GM21786 (cell line): ENCODE measurements at regions not wholly inside any gene's neighbourhood (a gene's known extent, or its start where the extent isn't known, plus 50 kb on each side); places are given as distances from the start of the nearest gene placed in this dataset.

Experiments used
- ATAC-seq: cut with Tn5 transposase; IDR thresholded peaks from one replicate; pipeline ENCODE4 v1.9.1; 2021; ENCODE audit not compliant: unreplicated experiment

DNA sequence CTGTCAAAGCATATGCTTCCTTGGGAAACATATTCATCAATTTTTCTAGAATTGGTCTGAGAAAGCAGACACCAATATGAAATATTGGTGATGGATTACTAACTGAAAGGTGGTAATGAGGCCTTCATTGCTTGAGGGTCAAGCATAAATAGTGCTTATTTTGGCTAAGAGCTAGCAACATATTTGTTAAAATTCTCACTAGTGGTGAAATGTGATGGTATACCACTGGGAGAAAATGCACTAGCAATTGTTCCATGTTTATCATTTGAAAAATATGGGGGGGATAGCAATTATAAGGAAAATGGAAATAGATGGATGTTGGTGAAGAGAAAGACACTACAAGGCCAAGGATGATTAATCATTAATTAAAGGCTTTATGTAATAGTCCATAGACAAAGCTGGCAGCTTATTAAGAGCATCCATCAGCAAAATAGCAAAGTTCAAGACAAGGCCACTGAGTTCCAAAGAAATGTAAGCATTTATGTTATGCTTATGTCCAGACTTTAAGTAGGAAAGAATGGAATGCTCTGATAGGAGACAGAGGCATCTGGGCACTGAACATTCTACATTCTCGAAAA, 253.7 kb upstream of the PRDM9 start:
- ATAC-seq, result no peak

DNA sequence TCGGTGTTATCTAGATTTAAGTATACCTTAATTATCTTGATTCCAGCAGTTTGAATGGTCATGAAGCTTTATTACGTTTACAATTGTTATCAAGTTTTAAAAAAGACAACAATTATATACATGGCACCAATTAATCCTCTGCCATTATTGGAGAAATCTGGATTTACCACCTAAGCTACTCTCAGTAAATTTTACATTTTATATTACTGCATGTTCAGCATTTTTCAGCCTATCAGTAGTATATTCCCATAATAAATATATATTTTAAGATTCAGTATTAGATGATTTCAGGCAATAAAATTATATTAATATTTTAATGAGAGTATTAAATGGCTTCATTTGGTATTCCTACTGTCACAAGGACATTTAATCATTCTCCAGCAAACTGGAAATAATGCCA, 264.5 kb upstream of the PRDM9 start:
- ATAC-seq, result no peak

DNA sequence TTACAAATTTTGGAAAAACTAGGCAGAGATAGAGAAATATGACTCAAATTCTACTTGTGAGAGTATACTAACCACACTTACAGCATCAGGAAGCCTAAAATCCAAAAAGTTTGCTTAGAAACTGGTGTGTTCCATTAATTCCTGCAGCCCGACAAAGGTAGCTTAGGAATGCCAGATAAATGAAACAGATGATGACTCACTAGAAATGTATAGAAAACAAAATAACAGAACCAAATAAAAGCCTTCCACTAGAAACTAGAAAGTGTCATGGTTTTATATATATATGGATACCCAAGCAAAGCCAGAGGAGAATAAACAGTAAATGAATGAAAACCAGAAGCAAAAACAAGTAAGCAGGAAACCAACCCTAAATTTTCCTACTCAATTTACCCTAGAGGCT, 272.2 kb upstream of the PRDM9 start:
- ATAC-seq, result no peak

DNA sequence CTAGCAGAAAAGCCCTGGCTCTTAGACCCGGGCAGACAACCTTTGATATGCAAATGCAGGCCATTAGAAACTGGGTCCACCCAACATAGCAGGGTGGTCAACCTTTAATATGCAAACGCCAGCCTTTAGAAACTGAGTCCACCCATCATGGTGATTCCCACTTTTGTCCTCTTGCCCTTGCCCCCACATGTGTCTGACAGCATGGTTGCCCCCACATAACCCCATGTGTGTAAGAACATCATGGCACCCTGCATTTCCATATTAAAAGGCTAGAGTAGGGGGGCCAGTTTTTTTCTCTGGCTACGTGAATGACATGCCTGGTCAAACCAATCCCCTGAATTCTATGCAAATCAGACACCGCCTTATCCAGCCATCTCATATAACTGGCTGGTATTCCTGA, 273.2 kb upstream of the PRDM9 start:
- no peak for ATAC-seq

DNA sequence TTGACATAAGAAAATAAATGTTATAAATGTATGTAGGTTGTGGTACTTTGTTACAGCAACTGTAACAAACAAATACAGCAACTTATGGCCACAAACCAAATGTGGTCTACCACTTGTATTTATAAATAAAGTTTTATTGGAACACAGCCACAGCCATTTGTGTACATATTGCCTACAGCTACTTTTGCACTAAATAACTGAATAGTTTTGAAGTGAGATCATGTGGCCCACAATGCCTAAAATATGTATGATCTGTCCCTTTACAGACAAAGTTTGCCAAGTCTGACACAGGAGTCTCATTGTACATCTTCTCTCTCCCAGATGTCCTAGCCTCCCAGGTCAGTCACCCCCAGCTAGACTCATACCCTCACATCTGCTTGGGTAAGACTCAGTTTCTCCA, 283.6 kb upstream of the PRDM9 start:
- ATAC-seq, result no peak

DNA sequence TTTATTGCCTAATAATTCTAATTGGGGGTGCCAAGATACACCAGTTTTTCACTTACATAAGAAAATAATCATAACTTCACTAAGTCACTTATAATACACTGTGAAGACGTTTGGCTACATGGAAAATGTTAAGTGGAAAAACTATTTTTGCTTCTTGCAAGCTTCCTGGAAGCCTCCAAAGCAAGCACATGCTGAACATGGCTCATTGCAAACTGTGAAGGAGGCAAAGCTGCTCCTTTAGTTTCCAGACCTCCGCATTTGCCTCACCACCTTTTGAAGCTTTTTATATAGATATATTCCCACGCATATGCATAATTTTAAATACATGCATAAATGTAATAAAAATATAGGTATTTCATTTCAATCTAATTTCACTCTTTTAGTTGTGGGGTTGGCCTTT, 285.6 kb upstream of the PRDM9 start:
- ATAC-seq, result no peak

DNA sequence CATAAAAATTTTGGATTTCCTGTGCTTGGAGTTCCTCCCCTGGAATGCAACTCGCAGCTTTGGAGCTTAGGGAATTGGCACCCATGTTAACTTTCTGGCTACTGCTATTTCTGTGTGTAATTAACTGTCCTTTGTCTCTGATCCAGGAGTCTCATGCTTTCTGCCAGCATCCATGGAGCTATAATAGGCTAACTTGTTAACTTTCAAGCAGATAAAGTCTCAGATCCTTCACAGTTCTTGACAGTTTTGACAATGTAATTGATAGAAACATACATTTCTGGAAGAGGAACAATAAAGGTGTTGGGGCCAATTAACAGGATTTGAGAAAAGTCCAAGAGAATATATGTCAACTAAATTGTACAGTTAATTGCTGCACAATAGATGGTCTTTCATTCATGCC, 290.2 kb upstream of the PRDM9 start:
- ATAC-seq, result no peak

DNA sequence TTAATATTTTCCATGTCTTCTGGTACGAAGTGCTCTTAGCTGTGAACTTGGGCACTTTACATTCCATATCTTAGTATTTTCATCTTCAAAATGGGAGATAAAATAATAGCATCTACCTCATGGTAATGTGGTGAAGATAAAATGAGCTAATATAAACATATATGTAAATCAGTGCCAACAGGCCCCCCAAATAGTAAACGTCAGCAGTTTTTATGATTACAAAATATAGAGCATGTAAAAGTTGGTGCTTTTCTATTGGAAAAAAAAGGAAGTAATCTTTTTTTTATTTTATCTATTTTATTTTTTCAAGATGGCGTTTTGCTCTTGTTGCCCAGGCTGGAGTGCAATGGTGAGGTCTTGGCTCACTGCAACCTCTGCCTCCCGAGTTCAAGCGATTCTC, 291.1 kb upstream of the PRDM9 start:
- no peak for ATAC-seq

DNA sequence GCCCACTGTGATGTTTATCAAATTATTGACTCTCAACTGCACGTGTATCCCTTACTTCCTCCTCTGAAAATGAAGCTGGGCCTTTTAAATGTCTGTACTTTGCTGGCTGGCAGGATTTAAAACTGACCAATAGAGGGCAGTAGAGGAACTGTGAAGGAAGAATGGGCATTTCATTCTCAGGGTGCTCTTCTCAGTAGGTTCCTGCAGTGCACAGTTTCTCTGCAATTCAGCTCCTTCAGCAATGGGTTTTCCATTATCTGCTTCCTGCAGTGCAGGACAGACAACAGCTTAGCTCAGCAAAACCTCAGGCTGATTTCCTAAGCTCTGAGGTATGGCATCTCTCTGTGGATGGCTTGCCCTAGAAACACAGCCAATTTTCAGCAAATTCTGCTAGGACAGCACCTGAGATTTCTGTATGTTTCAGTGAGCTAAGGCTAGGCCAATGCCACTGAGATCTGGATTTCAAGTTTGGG, 298.4 kb upstream of the PRDM9 start:
- peak; percentile 84 for ATAC-seq

DNA sequence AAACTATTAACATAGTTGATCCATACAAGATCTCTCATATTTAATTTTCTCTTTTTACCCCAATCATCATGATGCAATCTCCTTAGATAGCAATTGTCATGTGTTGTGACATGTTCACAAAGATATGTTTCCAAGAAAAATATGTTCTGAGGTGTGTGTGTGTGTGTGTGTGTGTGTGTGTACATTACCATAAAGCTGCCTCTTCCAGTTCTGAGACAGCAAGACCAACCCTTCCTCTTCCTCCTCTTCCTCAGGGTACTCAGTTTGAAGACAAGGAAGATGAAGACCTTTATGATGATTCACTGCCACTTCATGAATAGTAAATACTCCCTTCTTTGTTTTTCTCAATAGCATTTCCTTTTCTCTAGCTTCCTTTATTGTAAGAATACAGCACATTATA, 303.3 kb upstream of the PRDM9 start:
- ATAC-seq, result no peak

DNA sequence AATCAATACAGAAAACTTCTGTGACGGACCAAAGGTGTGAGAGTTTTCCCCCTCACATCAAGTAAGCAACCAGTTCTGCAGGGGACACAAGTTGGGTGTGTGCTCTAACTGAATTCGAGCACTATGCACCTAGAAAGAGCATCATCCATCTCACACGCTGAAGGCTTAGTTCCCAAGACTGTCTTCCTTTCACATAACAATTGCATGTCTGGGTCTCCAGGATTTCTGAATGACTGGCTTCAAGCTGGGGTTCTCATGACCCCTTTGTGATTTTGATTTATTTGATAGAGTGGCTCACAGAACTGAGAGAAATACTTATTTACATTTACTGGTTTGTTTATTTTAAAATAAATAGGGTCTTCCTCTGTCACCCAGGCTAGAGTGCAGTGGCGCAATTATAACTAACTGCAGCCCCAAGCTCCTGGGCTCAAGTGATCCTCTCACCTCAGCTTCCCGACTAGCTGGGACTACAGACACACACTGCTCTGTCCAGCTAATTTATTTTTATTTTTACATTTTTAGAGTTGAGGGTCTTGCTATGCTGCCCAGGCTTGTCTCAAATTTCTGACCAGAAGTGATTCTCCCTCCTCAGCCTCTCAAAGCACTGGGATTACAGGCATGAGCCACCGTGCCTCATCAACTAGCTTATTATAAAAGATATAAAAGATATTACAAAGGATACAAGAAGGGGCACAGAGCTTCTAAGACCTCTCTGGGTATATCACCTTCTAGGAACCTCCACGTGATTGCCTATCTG, 316.7 kb upstream of the CDH12 start:
- ATAC-seq, result no peak

DNA sequence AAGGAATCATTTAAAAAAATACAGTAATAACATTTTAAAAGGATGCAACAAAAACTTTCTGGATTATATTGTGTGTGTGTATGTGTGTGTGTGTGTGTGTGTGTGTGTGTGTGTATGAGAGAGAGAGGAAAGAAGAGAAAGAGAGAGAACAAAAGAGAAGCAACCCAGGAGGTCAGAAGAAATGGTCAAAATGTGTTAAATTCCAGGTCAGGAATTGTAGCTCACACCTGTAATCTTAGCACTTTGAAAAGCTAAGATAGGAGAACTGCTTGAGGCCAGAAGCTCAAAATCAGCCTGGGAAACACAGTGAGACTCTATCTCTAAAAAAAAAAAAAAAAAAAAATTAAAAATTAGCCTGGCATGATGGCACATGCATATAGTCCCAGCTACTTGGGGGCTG, 311.8 kb upstream of the CDH12 start:
- no peak for ATAC-seq

DNA sequence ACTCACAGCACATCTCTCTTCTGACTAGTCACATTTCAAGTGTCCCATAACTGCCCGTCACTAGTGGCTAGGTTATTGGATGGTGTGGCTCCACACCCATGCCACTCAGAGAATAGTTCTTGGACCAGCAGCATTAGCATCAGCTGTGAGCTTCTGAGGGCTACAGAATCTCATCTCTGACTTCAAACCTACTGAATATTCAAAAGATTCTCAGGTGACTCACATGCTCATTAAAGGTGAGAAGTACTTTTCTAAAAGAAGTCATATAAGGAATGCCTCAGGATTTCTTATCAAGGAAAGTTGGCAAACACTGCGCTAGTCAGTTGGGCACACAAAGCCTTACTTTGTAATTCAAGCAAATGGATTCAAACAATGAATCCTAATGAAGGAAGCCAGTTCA, 305.0 kb upstream of the CDH12 start:
- ATAC-seq, result no peak

DNA sequence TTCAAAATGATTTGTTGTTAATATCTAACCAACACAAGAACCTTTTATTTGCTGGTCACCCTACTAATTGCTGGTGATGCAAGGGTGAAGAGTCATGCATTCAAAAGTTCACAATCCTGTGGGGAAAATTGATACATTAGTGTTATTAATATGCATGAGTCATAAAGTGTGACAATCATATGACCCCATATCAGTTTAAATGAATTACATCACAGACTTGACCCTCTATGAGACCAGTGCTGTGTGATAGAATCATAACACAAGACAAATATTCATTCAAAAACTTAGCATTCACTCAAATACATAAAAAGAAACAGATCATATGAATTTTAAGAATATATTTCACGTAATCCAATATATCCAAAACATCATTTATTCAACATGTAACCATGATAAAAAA, 304.6 kb upstream of the CDH12 start:
- no peak for ATAC-seq

DNA sequence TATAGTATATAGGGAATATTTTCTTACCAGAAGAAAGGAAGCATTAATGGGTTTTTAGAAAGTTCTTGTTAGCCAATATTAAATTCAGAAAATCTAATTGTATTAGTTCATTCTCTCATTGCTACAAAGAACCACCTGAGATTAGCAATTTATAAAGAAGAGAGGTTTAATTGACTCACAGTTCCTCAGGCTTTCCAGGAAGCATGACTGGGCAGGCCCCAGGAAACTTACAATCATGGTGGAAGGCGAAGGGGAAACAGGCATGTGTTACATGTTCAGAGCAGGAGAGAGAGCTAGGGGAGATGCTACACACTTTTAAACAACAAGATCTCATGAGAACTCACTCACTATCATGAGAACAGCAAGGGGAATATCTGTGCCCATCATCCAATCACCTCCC, 304.0 kb upstream of the CDH12 start:
- ATAC-seq, result no peak

DNA sequence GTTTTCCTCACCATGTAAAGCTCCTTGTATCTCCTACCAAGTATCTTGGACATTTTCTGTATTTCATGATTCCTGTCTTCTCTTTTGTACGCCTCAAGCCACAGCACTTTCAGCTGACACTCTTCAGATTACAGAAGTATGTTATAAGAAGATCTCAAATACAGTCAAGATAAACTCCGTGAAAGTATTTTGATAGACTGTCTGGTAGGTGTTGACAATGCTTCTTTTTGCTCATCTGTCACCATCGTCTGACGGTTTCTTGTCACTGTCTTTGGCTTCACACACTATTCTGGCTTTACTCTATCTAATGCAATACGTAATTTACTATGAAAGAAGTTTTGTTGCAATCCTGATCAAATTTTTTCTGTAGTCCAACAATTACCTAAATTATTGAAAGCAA, 294.5 kb upstream of the CDH12 start:
- ATAC-seq, result no peak

DNA sequence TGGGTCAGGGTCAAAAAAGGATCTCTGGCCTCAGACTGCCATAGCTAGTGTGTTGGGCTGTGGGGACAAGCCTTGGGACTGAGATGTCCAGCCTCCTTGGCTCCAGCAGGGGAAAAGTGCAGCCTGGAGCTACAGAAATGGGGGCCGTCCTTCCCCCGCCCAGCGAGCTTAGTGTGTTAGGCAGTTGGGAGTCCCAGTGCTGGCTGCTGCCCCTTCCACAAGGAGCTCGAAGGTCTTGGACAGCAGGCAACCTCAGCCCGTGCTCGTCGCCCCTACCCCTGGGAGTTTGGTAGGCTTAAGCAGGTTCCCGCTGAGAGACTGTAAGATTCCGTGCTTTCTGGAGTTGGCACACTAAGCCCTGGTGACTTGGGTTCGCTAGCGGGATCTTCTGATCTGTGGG, 293.0 kb upstream of the CDH12 start:
- ATAC-seq, result no peak

DNA sequence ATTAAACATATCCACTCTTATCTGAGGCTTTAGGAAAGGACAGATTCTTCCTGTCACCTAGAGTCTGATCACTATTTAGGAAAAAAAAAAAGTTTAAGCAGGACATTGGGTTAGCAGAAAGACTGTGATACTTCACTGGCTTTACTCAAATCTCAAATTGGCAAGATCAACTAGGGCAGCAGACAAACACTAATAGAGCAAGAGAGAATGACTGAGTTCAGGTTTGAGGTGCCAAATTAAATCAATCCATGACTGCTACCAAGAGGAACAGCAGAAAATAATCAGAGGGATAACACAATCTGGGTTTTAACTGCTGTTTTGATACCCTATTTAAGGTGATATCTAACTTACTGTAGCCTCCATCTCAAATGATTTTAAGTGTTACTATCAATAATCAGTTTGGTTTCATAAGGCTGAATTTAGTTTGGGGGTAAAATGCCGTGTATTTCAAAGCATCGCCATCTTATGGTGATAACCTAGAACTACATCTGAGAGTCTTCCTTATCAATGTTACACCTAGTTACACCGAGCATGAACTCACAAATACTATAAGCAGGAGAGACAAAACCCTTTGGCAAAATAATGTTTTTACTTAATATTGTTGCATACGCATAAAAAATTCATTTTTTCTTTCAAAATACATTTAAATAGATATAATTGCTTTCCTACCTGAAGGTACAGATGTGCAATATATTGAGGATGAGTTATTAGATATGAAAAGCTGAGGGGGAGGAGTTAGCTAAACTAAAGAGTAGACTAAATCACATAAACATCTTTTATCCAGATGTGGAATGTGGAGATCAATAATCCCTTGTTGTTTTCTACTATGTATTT, 286.4 kb upstream of the CDH12 start:
- peak; percentile 66 for ATAC-seq

DNA sequence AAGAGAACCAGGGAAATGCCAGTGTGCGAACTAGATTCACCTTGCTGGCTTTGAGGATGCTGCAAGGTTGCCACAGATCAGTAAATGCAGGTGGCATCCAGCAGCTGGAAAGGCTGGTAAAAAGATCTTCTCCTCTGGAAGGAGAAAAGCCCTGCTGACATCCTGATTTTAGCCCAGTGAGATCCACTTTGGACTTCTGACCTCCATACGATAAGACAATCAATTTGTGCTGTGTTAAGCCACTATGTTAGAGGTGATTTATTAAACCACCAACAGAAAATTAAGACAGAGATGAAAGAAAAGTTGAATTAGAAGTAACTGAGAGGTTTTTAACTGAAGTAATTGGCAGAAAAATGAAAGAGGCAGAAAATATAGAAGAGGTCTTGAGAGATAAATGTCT, 283.8 kb upstream of the CDH12 start:
- no peak for ATAC-seq

DNA sequence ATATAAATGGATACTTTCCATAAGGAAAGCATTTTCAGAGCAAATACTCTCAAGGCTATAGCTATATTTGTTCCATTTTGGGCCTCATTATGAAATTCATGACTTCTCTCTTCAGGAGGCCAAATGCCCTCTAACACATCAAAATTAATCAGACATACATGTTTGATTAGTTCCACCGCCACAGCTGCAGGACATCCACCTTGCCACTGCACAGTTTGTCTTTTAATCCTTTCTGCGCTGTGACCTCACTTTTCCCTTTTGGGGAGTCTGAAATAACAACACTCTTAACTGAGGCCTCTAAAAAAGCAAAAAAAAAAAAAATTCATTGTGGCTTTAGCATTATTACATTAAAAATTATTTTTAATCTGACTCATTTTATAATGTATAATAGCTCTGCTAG, 279.1 kb upstream of the CDH12 start:
- ATAC-seq, result no peak

DNA sequence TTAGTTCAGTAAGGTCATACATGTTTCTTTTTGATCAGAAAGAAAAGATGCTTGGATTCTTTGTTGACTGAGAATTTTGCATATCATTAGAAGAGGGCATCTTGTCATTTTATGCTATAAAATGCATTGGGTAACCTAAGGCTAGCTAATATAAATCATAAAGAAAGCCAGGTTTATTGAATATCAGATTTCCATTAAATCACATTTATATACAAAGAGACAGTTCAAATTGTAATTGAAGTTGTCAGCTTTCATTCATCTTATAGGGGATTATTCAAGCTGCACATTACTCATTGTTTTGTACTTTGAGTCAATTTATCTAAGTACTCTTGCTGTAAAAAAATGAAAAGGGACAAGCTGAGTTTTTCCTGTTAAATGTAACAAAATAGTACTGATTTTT, 259.1 kb upstream of the CDH12 start:
- ATAC-seq, result no peak

DNA sequence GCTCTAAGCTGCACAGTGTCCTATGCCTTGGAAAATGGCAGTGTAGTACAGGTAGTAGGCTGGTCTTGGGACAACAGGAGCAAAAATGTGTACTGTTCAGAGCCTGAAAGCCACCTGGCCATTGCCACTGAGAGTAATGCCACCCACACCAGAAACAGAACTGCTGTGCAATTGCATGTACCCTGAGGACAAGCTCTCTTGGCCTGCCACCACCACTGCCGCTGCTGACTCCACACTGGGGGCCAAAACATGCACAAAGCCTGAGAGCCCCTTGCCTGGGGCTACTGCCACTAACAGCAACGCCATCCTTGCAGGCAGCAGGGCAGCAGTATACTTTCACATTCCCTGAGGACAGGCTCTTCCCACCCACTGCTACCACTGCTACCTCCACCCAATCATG, 251.9 kb upstream of the CDH12 start:
- no peak for ATAC-seq
